Right renal cortex interstitium (tissue), 3 donors: ENCODE measurements at regions not wholly inside any gene's neighbourhood (a gene's known extent, or its start where the extent isn't known, plus 50 kb on each side); places are given as distances from the start of the nearest gene placed in this dataset.
"Not testable (repeated sequence)": the region's sequence is repeated elsewhere in the genome, so short reads cannot be mapped to it uniquely, and the experiment has no call there.

ENCODE experiments used
- DNase-seq, 3 donors: peaks; one replicate each; pipeline ENCODE4 v3.0.0-alpha.2; 2013; ENCODE audit warnings: low read depth in 3 of 3, low spot score in 2 of 3

DNA sequence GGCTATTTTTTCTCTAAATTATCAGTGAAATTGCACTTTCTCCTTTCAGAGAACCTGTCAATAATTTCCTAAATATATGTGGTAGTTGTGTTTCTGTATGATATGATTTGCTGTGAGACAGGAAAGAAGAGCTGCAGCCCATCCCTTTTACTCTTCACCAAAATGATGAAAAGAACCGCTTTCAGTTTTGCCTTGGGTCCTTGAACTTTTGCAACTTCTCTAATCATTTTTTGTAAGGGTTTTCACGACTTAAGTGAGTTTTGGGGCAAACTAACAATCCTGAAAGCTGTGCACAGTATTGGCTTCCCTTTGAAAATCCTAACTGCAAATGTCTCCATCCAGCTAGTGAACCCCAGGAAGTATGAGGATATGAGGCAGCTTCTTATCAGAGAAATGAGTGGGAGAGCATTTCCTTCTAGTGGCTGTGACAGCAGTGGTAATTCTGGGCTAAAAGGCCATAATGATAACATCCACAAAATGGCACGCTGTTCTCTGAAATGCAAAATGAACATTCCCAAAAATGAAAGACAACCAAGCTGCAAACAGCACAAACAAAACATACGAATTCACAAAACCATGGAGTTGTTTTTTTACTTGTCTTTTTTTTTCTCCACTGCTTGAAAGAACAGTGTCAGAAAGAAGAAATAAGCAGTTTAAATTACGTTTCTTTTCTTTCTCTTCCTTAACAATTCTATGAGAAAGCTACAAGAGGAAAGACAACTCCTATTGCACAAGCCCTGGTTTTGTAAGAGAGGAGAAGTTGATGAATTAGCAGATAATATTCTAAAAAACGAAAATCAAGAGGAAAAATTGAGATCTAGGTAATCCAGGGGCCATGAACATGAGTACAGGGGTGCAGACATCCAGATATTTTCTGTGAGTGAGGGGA is 1291.6 kb upstream of the ZEB2 start:
- no peak for DNase-seq

DNA sequence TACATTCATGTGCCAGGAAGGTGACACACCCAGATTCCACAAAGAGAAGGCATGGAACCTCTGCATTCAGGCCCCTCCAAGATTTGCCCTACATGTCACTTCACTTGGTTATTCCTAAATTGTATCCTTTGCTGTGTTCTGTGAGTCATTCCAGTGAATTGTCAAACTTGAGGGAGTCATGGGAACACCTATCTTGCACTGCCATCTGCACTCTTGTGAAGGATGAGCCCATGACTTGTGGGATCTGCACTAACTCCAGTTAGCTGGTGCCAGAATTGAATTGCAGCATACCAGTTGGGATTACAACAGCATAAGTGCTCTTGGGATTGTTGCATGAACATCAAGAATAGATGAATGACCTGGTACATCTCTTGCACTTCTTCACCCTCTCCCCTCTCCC is 1288.0 kb upstream of the ZEB2 start:
- no peak for DNase-seq

DNA sequence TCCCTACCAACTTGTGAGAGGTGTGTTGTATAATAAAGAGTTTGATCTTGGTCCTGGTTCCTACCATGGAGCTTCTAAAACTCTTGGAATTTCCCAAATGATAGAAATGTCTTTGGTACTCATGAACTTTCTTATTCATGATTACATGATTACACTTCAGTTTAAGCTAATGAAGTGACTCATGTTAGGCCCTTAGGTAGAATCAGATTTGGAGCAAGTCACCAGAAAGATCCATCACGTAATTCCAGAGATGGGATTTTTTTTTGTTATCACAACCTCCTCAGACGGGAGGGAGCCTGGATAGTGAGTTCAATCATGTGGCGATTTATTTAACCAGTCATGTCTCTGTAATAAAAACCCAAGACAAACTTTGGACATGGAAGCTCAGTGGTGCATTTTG is 1287.6 kb upstream of the ZEB2 start:
- DNase-seq, result no peak

DNA sequence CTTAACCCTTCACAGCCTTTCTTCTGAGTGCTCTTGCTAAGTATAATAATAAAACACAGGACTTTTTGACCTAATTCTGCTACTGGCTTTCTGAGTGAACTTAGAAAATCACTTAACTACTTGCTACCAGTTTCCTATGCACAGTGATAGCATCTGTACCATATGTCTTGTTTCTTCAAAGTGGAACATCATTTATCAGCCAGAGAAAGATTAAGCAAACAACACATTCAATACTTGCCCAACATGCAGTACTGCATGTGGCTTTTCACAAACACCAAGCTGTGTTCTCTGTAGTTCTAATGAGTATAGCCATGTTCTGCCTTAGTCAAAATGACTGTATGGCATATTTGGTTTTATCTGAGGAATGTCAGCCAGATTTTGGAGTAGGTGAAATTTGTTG is 1286.6 kb upstream of the ZEB2 start:
- no peak for DNase-seq

DNA sequence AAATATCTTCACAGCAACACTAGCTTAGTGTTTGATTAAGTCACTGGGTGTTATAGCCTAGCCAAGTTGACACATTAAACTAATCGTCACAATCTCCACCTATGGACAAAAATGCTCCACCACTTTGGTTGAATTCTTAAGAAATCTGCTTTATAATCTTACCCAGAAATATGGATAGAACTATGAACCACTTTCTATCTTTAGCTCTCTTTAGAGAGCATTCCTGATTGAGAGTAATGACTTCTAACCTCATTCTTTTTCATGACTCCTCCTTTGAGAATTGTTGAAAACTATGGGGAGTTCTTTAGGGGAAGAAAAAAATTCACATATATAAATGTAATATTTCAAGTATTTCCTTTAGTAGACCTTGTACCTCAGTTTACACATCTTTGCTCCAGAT is 1282.2 kb upstream of the ZEB2 start:
- no peak for DNase-seq

DNA sequence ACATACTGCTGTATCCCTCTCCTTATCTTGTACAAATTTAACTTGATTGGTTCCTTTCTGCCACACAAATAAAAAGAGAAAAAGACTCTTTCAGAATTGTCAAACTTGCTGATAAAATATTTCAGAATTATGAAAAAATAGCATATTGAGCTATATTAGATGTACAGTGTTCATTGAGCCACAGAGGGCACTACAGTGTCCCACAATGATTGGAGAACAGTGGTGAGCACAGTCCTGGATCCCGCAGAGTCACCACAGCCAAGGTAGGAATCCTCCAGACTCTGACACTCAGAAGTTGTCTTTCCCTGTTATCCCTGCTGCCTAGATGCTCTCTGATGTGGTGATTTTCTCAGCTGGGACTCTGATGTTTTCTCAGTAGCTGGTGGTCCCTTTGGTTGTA is 1281.3 kb upstream of the ZEB2 start:
- no peak for DNase-seq

DNA sequence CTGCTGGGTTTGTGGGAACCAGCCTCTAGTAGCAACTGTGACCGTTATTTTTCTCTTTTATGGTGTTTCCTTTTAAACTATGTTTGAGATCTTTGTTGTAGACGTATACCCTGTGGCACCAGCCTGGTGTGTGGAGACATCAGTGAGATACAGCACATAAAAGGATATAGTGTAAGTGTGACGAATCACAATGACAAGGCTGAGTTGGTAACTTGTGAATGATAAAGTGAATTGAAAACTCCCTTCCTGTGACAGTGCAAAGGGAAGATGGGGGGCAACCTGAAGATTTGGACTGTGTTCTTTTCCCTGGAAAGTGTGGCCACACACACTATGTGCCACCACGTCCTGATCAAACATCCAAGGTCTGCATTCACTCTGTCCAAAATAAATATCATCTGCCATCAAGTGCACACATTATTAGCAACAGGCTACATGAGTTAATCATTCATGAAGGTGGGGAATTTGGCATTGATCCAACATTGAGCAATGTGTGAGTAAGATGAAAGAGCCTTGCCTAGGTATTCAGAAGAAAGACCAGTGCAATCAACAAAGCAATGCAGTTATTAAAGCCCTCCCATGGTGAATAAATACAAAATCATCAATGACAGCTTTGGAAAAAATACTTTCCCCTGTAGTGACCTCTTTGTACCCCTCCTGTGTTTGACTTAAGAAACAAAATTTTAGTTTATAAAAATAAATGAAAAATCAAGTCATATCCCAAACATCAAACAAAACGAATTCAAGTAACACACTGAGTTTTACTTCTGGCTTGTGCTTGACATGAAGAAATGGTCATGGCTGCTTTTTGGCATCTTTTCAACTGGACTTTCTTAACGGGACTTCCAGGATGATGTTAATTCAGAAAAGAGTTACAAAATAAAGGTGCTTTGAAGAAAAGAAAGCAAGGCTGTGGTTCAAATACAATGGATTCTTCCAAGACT is 1280.5 kb upstream of the ZEB2 start:
- no peak for DNase-seq

DNA sequence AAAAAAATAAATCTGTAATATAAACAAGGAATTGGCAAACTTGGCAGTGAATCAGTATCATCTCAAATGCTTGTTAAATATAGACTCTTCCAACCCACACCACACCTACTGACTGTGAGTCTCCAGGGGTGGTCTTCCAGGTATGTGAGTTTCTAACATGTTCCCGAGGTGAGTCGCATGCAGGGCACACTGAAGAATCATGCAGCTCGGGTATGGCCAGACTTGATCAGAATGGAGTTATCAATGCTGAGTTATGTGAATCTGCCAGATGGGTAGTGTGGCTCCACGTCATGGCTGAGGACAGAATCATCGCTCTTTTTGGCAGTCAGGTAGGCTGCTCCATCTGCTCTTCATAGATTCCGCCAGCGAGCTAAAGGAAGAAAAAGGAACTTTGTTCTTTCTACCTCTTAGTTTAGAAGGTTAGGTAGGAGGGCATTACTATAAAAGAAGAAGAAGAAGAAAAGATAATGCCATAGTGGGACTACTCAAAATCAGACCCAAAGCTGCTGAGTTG is 1279.7 kb upstream of the ZEB2 start:
- no peak for DNase-seq

DNA sequence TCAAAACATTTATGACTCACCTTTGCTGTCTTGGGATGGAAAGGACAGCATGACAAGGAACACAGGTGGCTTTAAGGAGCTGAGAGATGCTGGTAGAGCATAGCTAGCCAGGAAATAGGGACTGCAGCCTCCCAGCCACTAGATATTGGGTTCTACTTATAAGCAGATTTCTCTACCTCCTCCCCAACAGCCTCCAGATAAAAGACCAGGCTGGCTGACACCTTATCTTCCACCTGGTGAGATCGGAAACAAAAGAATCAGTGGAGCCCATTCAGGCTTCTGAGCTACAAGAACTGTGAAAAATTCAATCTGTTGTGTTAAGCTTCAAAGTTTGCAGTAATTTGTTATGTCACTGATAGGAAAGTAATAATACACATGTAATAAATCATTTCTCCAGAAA is 1278.5 kb upstream of the ZEB2 start:
- DNase-seq, result no peak

DNA sequence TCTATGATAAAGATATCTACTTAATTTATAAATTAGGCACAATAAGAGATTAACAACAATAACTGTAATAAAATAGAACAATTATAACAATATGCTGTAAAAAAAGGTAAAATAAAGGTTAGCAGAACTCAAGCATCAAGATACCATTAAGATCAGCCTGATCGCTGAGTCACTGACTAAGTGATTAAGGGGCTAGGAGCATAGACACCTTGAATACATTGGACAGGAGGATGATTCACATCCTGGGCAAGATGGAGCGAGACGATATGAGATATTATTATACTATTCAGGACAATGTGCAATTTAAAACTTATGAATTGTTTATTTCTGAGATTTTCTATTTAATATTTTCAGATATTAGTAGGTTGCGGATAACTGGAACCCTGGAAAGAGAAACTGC is 1277.8 kb upstream of the ZEB2 start:
- DNase-seq, result no peak

DNA sequence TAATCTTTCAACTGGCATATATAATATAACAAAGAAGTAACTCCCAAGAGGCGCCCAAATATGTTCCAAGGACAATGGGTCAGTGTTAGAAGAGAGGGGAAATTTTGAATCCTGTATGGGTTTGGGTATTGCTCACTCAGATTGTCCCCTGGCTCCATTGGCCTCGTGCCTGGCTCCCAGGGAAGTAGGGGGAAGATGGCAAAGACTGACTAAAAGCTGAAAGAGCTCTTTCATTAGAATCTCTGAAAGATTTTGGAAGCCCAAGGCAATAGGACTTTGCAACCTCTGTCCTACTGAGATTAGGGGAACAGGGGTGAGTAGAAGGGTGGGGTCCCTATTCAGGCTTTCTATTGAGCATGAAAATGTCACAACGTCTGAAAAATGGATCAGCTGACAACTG is 1272.8 kb upstream of the ZEB2 start:
- no peak for DNase-seq

DNA sequence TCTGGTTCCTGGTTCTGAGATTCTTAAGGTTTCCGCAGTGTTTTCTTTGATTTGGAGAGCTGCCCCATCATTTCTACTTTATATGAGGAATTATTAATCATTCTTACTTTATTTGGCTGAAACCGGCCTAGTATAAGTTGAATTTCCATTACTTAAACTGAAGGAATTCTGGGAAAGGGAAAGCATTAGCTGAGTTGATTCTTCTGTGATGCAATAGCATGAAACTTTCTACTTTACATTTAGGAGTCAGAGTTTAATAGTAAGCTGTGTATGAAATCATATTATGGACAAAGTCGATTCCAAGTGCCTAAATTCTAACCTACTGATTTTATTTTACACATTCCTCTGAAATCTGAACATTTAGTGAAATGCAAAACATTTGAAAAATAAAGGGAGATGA is 1269.7 kb upstream of the ZEB2 start:
- no peak for DNase-seq

DNA sequence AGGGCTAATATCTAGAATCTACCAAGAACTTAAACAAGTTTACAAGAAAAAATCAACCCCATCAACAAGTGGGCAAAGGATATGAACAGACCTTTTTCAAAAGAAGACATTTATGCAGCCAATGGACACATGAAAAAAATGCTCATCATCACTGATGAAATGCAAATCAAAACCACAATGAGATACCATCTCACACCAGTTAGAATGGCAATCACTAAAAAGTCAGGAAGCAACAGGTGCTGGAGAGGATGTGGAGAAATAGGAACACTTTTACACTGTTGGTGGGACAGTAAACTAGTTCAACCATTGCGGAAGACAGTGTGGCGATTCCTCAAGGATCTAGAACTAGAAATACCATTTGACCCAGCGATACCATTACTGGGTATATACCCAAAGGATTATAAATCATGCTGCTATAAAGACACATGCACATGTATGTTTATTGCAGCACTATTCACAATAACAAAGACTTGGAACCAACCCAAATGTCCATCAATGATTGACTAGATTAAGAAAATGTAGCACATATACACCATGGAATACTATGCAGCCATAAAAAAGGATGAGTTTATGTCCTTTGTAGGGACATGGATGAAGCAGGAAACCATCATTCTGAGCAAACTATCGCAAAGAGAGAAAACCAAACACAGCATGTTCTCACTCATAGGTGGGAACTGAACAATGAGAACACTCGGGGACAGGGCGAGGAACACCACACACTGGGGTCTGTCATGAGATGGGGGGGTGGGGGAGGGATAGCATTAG is 1267.9 kb upstream of the ZEB2 start:
- DNase-seq, result not testable (repeated sequence)

DNA sequence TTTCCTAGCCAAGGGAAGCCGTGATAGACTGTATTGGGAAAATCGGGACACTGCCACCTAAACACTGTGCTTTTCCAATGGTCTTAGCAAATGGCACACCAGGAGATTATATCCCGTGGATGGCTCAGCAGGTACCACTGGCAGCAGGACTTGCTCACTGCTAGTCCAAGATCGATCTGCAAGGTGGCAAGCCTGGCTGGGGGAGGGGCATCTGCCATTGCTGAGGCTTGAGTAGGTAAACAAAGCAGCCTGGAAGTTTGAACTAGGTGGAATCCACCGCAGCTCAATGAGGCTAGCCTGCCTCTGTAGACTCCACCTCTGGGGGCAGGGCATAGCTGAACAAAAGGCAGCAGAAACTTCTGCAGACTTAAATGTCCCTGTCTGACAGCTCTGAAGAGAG is 1262.7 kb upstream of the ZEB2 start:
- not testable (repeated sequence) for DNase-seq

DNA sequence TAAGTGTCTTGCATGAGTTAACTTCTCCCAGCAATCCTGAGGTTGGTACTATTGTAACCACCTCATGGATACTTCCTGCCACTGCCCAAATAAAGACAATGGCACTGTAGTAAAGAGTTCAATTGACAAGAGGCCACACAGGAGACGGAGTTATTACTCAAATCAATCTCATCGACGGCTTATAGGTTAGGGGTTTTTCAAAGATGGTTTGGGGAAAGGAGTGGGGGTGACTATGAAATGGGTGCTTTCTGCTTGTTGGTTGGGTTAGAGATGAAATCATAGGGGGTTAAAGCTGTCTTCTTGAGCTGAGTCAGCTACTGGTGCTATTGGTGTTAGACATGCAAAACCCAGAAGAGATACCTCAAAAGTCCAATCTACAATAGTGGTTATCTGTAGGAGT is 1258.0 kb upstream of the ZEB2 start:
- DNase-seq, result no peak

DNA sequence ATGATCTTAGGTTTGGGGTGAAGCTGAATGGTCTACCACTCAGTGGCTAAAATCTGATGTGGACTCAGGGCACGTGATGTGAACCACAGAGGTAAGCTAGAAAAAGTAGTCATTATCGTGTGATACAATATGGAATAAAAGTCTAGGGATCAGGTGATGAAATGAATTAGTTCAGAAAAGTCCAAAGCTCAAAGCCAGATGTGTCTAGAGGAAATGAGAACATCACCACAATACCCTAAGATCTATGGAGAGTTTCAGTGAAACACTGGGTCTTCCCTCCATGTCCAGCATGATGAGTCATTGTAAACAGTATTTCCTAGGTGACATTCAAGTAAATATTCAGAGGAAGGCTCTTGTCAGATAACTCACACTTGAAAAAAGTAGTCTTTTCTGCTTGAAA is 1257.4 kb upstream of the ZEB2 start:
- no peak for DNase-seq

DNA sequence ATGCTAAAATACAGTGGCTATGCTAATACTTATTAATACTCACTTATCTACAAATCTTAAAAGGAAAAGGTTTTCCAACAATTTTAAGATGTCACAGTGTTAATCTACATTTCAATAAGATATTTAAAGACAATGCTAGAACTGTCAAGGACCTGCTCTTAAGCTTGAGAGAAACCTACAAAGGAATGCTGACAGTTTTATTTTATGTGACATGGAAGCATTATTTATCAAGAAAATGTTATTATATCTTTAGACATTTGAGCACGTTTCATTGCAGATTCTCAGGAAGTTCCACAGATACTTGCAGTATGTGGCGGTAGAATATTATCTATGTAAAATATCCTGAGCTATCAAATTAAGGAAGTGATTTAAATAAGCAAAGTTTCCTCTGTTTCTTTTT is 1255.7 kb upstream of the ZEB2 start:
- DNase-seq, result no peak

DNA sequence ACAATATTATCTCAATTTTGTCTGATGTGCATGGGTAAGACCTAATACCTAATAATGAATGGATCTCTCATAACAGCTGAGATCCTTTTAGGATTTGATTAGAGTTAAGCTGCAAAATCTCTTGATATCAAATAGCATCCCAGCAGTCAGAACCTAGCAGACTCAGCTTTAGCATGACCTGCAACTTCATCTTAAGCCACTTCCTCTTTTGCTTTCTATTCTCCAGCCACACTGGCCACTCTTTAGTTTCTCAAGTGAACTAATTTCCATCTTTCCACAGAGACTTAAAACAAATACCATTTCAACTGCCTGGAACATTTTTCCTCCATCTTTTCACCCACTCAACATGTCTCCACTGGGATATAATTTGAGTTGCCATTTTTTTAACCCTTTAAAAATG is 1251.6 kb upstream of the ZEB2 start:
- no peak for DNase-seq

DNA sequence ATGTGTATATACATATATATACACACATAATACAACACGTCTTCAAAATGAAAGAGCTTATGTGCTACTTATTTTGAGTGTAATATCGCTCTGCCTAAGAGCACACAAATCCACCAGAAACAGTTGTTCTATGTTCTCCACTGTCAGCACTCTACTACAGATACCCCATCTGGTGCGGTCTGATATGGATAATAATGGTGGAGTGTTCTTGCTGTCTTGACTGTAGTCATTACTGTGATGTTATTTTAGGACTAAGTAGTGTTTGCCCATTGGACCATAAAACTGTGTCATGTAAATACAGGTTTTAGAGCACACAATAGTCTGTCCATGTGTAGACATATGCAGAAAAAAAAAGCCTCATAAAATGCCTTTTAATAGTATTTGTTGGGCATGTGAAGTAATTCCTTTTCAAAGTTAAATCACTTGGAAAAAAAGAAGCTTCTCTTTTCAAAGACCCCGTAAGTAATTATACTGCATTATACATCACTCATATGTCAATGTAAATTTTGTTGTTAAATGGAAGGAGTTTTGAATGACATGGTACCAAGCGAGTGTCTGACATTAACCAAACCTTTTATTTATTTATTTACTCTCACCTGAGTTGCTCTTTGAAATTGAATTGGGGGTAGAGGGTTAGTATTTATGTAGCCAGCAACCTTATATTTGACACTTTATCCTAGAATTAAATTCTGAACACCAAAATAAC is 1249.2 kb upstream of the ZEB2 start:
- no peak for DNase-seq

DNA sequence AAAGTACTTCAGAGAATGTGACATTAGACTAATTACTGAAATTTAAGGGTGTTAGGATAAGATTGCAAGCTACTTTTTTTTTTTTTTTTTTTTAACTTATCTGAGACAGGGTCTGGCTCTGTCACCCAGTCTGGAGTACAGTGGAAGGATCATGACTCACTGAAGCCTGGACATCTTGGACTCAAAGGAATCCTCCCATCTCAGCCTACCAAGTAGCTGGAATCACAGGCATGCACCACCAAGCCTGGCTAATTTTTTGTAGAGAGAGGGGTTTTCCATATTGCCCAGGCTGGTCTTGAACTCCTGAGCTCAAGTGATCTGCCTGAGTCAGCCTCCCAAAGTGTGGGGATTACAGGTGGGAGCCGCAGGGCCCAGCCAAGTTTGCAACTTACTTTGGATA is 1246.0 kb upstream of the ZEB2 start:
- no peak for DNase-seq
